K562 (cell line): ENCODE measurements at regions not wholly inside any gene's neighbourhood (a gene's known extent, or its start where the extent isn't known, plus 50 kb on each side); places are given as distances from the start of the nearest gene placed in this dataset.

ENCODE experiments used
- ATAC-seq: fragments of 200-7000 bp; cut with Tn5 transposase; 3 replicates; pipeline ENCODE4 v1.9.1; 2020; ENCODE audit warnings: moderate library complexity
- BruUV-seq: library from RNA; stranded (reverse); fragments of 400-500 nt; replicated peaks from 2 replicates; lab custom pipeline; 2021; lab: Mats Ljungman, UMichigan
- CTCF ChIA-PET: fragments of 300-600 bp; formaldehyde crosslinking; extraction: SDS; loops from one replicate; lab custom pipeline; 2021; ENCODE audit warnings: low intra/inter-chr PET ratio; lab: Yijun Ruan, JAX
- POLR2A ChIA-PET: fragments of 300-600, 350-650 bp; sonication (Branson Sonifier 250); formaldehyde crosslinking; extraction: SDS; loops from one replicate; lab custom pipeline; 2021; ENCODE audit warnings: antibody characterized with exemption, inconsistent platforms; lab: Yijun Ruan, JAX
- DNase-seq, 4 experiments: peaks; one replicate each; pipeline versions ENCODE4 v3.0.0 to v3.0.0-alpha.2; 2011 to 2018; ENCODE audit warnings: low spot score in 3 of 4, mixed read lengths in 3 of 4; ENCODE audit errors: extremely low read depth in 1 of 4
- FAIRE-seq: peaks from 2 replicates; lab custom pipeline; 2011; peaks lifted over from hg19 to GRCh38; lab: Jason Lieb, UNC
- H2AFZ ChIP-seq: 2 replicates; pipeline ENCODE4 v1.6.0; 2011; ENCODE audit warnings: low read depth, low read length, control low read depth, inconsistent platforms
- H3K27ac ChIP-seq: fragments of 200-600 bp; 3 replicates; pipeline ENCODE4 v1.8.0; 2011; ENCODE audit warnings: low read depth, mild to moderate bottlenecking, control low read depth, inconsistent platforms, low read length, moderate library complexity, mixed read lengths; ENCODE audit errors: extremely low read depth
- H3K27me3 ChIP-seq, 2 experiments: fragments of 300-600 bp in 1 of 2; 2 replicates in 1 of 2; 3 replicates in 1 of 2; pipeline versions ENCODE4 v1.6.0 to v1.8.0; 2011; ENCODE audit warnings: inconsistent platforms in 2 of 2, low read length in 2 of 2, mild to moderate bottlenecking in 1 of 2, mixed read lengths in 1 of 2, moderate library complexity in 1 of 2; ENCODE audit not compliant: control insufficient read depth in 2 of 2, insufficient read depth in 2 of 2
- H3K36me3 ChIP-seq: fragments of 300-600 bp; 3 replicates; pipeline ENCODE4 v1.8.0; 2011; ENCODE audit warnings: mild to moderate bottlenecking, low read length, inconsistent platforms; ENCODE audit not compliant: control insufficient read depth, insufficient read depth
- H3K4me1 ChIP-seq, 2 experiments: fragments of 200-600 bp in 1 of 2; replicated peaks in 1 of 2; 2 replicates in 1 of 2; 3 replicates in 1 of 2; pipeline versions ENCODE4 v1.5.1 to v1.8.0; 2011; ENCODE audit warnings: inconsistent platforms in 2 of 2, low read length in 2 of 2, mild to moderate bottlenecking in 1 of 2, mixed read lengths in 1 of 2, moderate library complexity in 1 of 2; ENCODE audit not compliant: control insufficient read depth in 2 of 2, insufficient read depth in 2 of 2
- H3K4me2 ChIP-seq: 2 replicates; pipeline ENCODE4 v1.6.1; 2011; ENCODE audit warnings: low read length, control low read depth, inconsistent platforms, mixed read lengths; ENCODE audit not compliant: insufficient read depth
- H3K4me3 ChIP-seq: fragments of 200-600 bp; sonication (generic), shearing (Covaris generic); 2 replicates; pipeline ENCODE4 v1.5.1; 2016; ENCODE audit warnings: control low read depth, inconsistent platforms
- H3K79me2 ChIP-seq: fragments of 200-600 bp; 3 replicates; pipeline ENCODE4 v1.8.0; 2011; ENCODE audit warnings: low read length, inconsistent platforms; ENCODE audit not compliant: control insufficient read depth, insufficient read depth
- H3K9ac ChIP-seq, 2 experiments: 2 replicates each; pipeline versions ENCODE4 v1.6.0 to v1.6.1; 2011; ENCODE audit warnings: low read depth in 2 of 2, low read length in 2 of 2, control low read depth in 1 of 2, inconsistent platforms in 1 of 2, mild to moderate bottlenecking in 1 of 2, mixed read lengths in 1 of 2; ENCODE audit not compliant: insufficient read depth in 1 of 2
- H3K9me1 ChIP-seq: one replicate; pipeline ENCODE4 v1.6.0; 2011; ENCODE audit warnings: inconsistent platforms, mild to moderate bottlenecking, low read length, moderate library complexity; ENCODE audit not compliant: control insufficient read depth, insufficient read depth
- H3K9me3 ChIP-seq: replicated peaks from 2 replicates; pipeline ENCODE4 v1.5.1; 2011; ENCODE audit warnings: low read depth, low read length, inconsistent platforms; ENCODE audit not compliant: control insufficient read depth, insufficient read depth
- H4K20me1 ChIP-seq: replicated peaks from 2 replicates; pipeline ENCODE4 v1.6.1; 2011; ENCODE audit warnings: low read length, inconsistent platforms, mixed read lengths; ENCODE audit not compliant: control insufficient read depth, insufficient read depth
- BHLHE40 ChIP-seq: IDR thresholded peaks from 2 replicates; pipeline ENCODE4 v1.6.1; 2011; ENCODE audit warnings: low read length, improper control_type of control experiment
- BRF1 ChIP-seq: IDR thresholded peaks from 3 replicates; pipeline ENCODE4 v1.6.1; 2011; ENCODE audit warnings: borderline replicate concordance, mild to moderate bottlenecking; ENCODE audit not compliant: insufficient read length; ENCODE audit errors: extremely low read depth
- CCNT2 ChIP-seq: IDR thresholded peaks from 2 replicates; pipeline ENCODE4 v1.6.1; 2011; ENCODE audit warnings: borderline replicate concordance, low read depth, mild to moderate bottlenecking, moderate library complexity, mixed read lengths, low read length; ENCODE audit not compliant: insufficient read length; ENCODE audit errors: extremely low read depth
- ELF1 ChIP-seq: fragments of 200-800 bp; sonication (Bioruptor generic); IDR thresholded peaks from 2 replicates; pipeline ENCODE4 v1.6.1; 2016; ENCODE audit warnings: missing genetic modification characterization, missing compliant biosample characterization
- GMEB1 ChIP-seq: fragments of 250-450 bp; sonication (Bioruptor Pico); IDR thresholded peaks from 2 replicates; pipeline ENCODE4 v1.4.0; 2020; ENCODE audit warnings: mild to moderate bottlenecking
- GTF2F1 ChIP-seq: IDR thresholded peaks from 2 replicates; pipeline ENCODE4 v1.6.1; 2011; ENCODE audit warnings: low read depth, low read length, improper control_type of control experiment
- ID3 ChIP-seq, 2 experiments: fragments of 250-450 bp in 1 of 2; fragments of 450-650 bp in 1 of 2; sonication (Bioruptor Pico) in 1 of 2; IDR thresholded peaks; 2 replicates each; pipeline versions ENCODE4 v1.6.1 to v1.8.0; 2016 to 2021; ENCODE audit warnings: mild to moderate bottlenecking in 2 of 2, moderate library complexity in 2 of 2, missing compliant biosample characterization in 1 of 2, missing genetic modification characterization in 1 of 2
- KLF13 ChIP-seq: fragments of 450-650 bp; IDR thresholded peaks from 2 replicates; pipeline ENCODE4 v1.6.1; 2016; ENCODE audit warnings: missing genetic modification characterization, low read depth, mild to moderate bottlenecking, missing compliant biosample characterization, moderate library complexity, borderline replicate concordance
- PCBP2 ChIP-seq: fragments of 200-400 bp; formaldehyde crosslinking; IDR thresholded peaks from 2 replicates; pipeline ENCODE4 v1.6.1; 2018; ENCODE audit warnings: low read length, low read depth, mild to moderate bottlenecking, moderate library complexity; ENCODE audit not compliant: poor library complexity, severe bottlenecking
- PHTF2 ChIP-seq: fragments of 250-450 bp; sonication (Bioruptor Pico); IDR thresholded peaks from 2 replicates; pipeline ENCODE4 v1.5.0; 2021; ENCODE audit warnings: mild to moderate bottlenecking
- SIX5 ChIP-seq, 2 experiments: IDR thresholded peaks; 2 replicates each; pipeline ENCODE4 v1.6.1; 2011; ENCODE audit warnings: low read length in 2 of 2, borderline replicate concordance in 1 of 2, low read depth in 1 of 2, mild to moderate bottlenecking in 1 of 2, moderate library complexity in 1 of 2; ENCODE audit not compliant: insufficient read depth in 1 of 2
- WHSC1 ChIP-seq: IDR thresholded peaks from one replicate; pipeline ENCODE4 v1.6.1; 2012; ENCODE audit warnings: low read length, control low read depth, inconsistent platforms
- YBX1 ChIP-seq: fragments of 450-650 bp; IDR thresholded peaks from 2 replicates; pipeline ENCODE4 v1.7.1; 2016; ENCODE audit warnings: mild to moderate bottlenecking
- ZNF561 ChIP-seq: fragments of 450-650 bp; formaldehyde crosslinking; conservative IDR thresholded peaks from 2 replicates; pipeline ENCODE4 v1.4.0; 2020; ENCODE audit warnings: mild to moderate bottlenecking, moderate library complexity
- whole genome bisulfite sequencing: fragments of 100-300 bp; shearing (Covaris generic); methylation state at CpG from one replicate; pipeline ENCODE4 v1.1.6; 2016; ENCODE audit warnings: low coverage, mixed read lengths; ENCODE audit not compliant: insufficient coverage; ENCODE audit errors: missing lambda C conversion rate; 5-methylcytosine and 5-hydroxymethylcytosine counted together
- in situ Hi-C: fragments of 300-500 bp; cut with MboI; formaldehyde crosslinking; loops from 4 replicates; pipeline ENCODE4 v1.15.0; 2018; ENCODE audit warnings: inconsistent platforms, mixed read lengths
- intact Hi-C: fragments of 100-400 bp; cut with micrococcal nuclease; formaldehyde crosslinking; loops from 2 replicates; pipeline ENCODE4 v1.14.2; 2022
- TF ChIP-seq, protein P1 (sequence below): fragments of 250-450 bp; sonication (Bioruptor Pico); IDR thresholded peaks from 2 replicates; pipeline ENCODE4 v1.5.0; 2021

GRCh38 chr6:148173548-148173947, 169.1 kb upstream of the SASH1 start (continued):
- TF ChIP-seq SIX5 (IDR thresholded peaks at IDR 0.05; ENCODE audit: borderline replicate concordance in 1 of 2, insufficient read depth in 1 of 2, low read depth in 1 of 2, low read length in 2 of 2) (no peak), ELF1 (tag) (no peak), ID3 (CRISPR knock-in tag; IDR thresholded peaks at IDR 0.05) (no peak), ID3 (tag; IDR thresholded peaks at IDR 0.05) (no peak)

- DNase-seq (no peak), ATAC-seq (no peak), FAIRE-seq (no peak)
- intact Hi-C loops, result loop anchor here (2.0 to 10.0 kb wide), 2 partner anchors 75 to 191 kb away; no protein-coding TSS in a partner anchor
- Histone ChIP-seq H3K4me1 (no peaks in the 10 kb centered on the region; a peak in 1 of 5 replicates), H3K27ac (no peak overlapping the region), H3K4me2 (no peak overlapping the region), H3K4me3 (no peak overlapping the region), H3K79me2 (no peaks in the 10 kb centered on the region), H2AFZ (no peak overlapping the region), H3K9ac (no peak overlapping the region), H3K27me3 (no peaks in the 10 kb centered on the region), H3K36me3 (no peaks in the 10 kb centered on the region), H3K9me1 (no peaks in the 10 kb centered on the region), H4K20me1 (no peaks in the 10 kb centered on the region), H3K9me3 (no peaks in the 10 kb centered on the region)
- in situ Hi-C loops, result no loop called here
- 4% methylated on average over 8 of the region's 8 CpGs for WGBS
- no peak for TF ChIP-seq GMEB1 (CRISPR knock-in tag)
- TF ChIP-seq PHTF2 (CRISPR knock-in tag), result no peak
- no peak for TF ChIP-seq BRF1
- TF ChIP-seq ZNF561 (CRISPR knock-in tag), result no peak
- TF ChIP-seq KLF13 (tag), result no peak
- no peak for TF ChIP-seq GTF2F1
- no peak for TF ChIP-seq YBX1
- no peak for TF ChIP-seq ID3 (CRISPR knock-in tag; IDR thresholded peaks at IDR 0.05)
- TF ChIP-seq ID3 (tag; IDR thresholded peaks at IDR 0.05), result no peak
- TF ChIP-seq PCBP2, result no peak
- TF ChIP-seq WHSC1, result no peak
- TF ChIP-seq BHLHE40, result no peak
- TF ChIP-seq, protein P1, sequence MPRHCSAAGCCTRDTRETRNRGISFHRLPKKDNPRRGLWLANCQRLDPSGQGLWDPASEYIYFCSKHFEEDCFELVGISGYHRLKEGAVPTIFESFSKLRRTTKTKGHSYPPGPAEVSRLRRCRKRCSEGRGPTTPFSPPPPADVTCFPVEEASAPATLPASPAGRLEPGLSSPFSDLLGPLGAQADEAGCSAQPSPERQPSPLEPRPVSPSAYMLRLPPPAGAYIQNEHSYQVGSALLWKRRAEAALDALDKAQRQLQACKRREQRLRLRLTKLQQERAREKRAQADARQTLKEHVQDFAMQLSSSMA, result no peak
- TF ChIP-seq CCNT2, result no peak
- ChIA-PET POLR2A (interaction anchor here (0.7 kb wide), 1 partner anchor 18 kb away, joined by 3 read pairs; no protein-coding TSS in a partner anchor), CTCF (no interaction called here)
- no TSS peak for BruUV-seq
Observed at GRCh38 chr6:148175550-148176188, 167.0 kb upstream of the SASH1 start.
